ENCODE measurements at regions not wholly inside any gene's neighbourhood (a gene's known extent, or its start where the extent isn't known, plus 50 kb on each side); places are given as distances from the start of the nearest gene placed in this dataset.

DNA sequence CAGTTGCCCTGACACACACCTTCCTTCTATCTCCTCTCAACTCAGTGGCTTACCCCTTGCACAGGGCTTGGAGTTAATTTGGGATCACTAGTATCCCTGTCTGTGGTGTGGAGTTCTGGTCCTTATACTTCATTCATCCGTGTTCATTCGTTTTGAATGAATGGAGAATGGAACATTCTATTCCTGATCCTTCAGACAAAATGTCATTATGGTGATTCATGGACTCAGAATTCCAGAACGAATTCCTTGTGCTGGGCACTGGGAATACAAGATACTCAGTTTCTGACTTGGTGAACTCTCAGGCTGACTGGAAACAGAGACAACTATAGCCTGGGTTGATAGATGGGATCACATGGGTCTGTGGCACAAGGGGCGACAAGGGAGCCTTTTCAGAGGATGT lies 49.9 kb upstream of the TRABD2B start:
- TF ChIP-seq CTCF (IDR thresholded peaks at IDR 0.05 in 4 of 5, conservative IDR thresholded peaks at IDR 0.05 in 1 of 5) (no peak), POLR2A (IDR thresholded peaks at IDR 0.05) (no peak)
